HTR-8/SVneo (cell line): ENCODE measurements at regions not wholly inside any gene's neighbourhood (a gene's known extent, or its start where the extent isn't known, plus 50 kb on each side); places are given as distances from the start of the nearest gene placed in this dataset.
"Not testable (repeated sequence)": the region's sequence is repeated elsewhere in the genome, so short reads cannot be mapped to it uniquely, and the experiment has no call there.

Experiments used
- DNase-seq: peaks from one replicate; pipeline ENCODE4 v3.0.0; 2011; ENCODE audit warnings: low spot score, mixed read lengths; ENCODE audit not compliant: insufficient read length
- FAIRE-seq: peaks from 2 replicates; lab custom pipeline; 2011; peaks lifted over from hg19 to GRCh38; lab: Jason Lieb, UNC

- DNase-seq (no peak), FAIRE-seq (no peak)
Measured at GRCh38 chr4:20015636-20016224, 236.0 kb upstream of the SLIT2 start.

DNA sequence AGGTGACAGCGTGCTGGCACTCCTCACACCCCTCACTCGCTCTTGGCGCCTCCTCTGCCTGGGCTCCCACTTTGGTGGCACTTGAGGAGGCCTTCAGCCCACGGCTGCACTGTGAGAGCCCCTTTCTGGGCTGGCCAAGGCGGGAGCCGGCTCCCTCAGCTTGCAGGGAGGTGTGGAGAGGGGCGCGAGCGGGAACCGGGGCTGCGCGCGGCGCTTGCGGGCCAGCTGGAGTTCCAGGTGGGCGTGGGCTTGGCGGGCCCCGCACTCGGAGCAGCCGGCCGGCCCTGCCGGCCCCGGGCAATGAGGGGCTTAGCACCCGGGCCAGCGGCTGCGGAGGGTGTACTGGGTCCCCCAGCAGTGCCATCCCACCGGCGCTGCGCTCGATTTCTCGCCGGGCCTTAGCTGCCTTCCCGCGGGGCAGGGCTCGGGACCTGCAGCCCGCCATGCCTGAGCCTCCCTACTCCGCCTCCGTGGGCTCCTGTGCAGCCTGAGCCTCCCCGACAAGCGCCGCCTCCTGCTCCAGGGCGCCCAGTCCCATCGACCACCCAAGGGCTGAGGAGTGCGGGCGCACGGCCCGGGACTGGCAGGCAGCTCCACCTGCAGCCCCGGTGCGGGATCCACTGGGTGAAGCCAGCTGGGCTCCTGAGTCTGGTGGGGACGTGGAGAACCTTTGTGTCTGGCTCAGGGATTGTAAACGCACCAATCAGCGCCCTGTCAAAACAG is 247.7 kb upstream of the SLIT2 start:
- DNase-seq, FAIRE-seq: not testable (repeated sequence)

DNA sequence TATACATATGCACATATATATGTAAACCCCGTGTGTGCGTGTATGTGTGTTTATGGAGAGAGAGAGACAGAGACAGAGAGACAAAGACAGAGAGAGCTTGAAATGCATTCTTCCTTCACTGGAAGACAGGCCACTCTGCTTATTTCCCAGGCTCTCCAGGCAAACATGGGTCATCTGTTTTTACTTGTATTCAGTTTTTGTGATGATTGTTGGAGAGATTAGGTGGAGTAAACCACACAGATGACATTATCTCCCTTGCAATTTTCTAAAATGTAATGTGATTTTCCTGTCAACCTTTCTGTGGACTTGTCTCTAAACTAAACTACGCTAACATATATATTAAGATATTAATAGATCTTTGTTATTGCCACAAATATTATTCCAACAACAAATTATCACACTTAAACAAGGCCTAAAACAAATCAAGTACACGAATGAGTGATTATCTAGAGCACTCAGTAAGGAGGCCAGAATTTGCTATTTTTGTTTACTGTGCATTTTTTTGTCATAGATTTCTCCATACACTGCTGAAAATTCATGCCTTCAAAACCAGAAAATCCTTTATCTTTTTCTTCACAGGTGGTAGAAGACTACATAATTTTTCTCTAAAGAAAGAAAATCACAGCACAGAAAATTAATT is 251.8 kb upstream of the SLIT2 start:
- DNase-seq (no peak), FAIRE-seq (no peak)

DNA sequence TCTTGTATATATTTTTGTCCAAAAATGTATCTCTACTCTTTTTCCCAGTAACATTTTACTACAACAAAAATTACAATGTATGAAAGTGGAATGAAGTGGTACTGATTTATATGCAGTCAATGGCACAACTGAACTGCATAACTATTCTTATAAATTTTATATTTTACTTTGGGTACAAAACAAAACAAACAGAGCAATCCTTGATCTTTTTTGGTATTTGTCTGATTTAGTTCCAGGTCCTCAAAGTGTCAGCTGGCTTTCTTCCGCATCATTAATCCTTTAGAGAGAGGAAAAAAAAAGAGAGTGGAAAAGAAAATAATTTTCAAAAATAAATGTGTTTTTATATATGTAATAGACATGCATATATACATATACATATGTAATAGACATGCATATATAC is 252.4 kb upstream of the SLIT2 start:
- FAIRE-seq (no peak), DNase-seq (no peak)

GRCh38 chr4:19993242-19993641 is 258.5 kb upstream of the SLIT2 start:
- DNase-seq: no peak
- no peak for FAIRE-seq

GRCh38 chr4:19992471-19993093 is 259.1 kb upstream of the SLIT2 start:
- DNase-seq (no peak), FAIRE-seq (no peak)

DNA sequence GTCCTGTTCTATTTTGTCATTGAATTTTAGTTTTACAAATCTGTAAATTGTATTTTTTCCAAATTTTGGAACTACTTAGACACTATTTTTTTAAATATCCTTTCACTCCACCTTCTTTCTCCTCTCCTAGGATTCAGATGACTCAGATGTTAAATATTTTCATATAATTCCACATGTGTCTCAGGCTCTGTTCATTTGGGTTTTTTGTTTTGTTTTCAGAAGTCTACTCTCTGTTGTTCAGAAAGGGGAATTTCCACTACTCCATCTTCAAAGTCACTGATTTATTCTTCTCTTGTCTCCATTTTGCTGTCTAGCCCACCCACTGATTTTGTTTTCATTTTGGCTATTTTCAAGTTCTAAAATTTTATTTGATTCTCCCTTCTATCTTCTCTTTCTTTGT is 264.0 kb upstream of the SLIT2 start:
- DNase-seq (no peak), FAIRE-seq (no peak)

GRCh38 chr4:19983072-19983471 is 268.6 kb upstream of the SLIT2 start:
- FAIRE-seq (no peak), DNase-seq (peak; percentile 21)

DNA sequence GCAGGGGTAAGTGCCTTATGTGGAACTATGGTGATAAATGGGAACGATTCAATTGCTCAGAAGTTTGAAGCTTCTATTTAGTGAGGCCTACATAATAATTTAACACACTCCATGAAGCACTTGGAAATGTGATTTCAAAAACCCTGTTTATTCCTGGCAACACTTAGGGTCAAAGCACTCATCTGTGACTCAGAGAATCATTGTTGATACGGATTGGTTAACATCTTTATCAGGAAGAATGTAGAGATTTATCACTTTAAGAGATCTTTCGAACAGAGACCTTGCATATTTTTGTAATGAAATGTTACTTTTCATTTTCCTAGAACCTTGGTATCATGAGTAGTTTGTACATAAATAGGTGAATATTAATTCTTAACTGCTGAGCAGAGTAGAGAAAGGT is 269.1 kb upstream of the SLIT2 start:
- DNase-seq: no peak
- no peak for FAIRE-seq

GRCh38 chr4:19971829-19972228 is 279.9 kb upstream of the SLIT2 start:
- no peak for FAIRE-seq

GRCh38 chr4:19969492-19969891 is 282.2 kb upstream of the SLIT2 start:
- FAIRE-seq (no peak), DNase-seq (no peak)

More at GRCh38 chr4:19971829-19972228, 279.9 kb upstream of the SLIT2 start:
- DNase-seq: no peak

DNA sequence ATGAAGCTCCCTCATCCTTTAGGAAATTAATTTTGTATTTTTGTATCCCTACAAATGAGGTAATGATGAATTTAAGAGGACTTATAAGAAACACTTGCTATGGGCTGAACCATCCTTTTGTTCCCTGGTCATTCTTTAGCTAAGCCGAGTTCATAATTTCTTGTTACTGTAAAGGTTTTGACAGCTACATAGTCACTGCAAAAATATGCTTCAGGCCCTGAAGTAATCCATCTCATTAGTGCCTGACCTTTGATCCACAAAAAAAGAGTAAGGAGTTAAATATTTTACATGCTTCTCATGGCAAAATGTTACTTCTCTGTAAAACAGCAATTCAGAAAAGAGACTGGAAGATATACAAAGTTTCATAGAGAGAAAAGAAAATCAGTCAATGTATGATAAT is 290.6 kb upstream of the SLIT2 start:
- FAIRE-seq (no peak), DNase-seq (peak; percentile 47)

DNA sequence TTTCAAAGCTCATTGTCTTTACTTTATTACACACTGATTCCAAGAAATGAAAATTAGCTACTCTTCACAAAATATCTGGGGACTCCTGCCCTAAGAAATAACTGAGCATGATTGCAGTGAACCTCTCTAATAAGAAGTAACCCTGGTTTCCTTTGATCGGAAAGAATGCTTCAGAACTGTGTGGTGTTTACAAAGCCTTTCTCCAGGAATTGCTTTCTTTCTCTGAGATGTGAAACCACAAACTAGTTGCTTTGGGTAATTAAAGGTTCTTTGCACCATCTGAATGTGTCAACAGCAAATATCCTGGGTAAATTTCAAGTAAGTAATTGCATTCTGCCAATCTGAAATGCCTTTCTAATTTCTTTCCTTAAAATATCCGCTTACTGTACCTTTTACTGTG is 292.9 kb upstream of the SLIT2 start:
- no peak for FAIRE-seq

GRCh38 chr4:19947349-19947748 is 304.4 kb upstream of the SLIT2 start:
- DNase-seq (no peak), FAIRE-seq (no peak)

More for the DNA sequence above, 292.9 kb upstream of the SLIT2 start:
- DNase-seq: no peak

GRCh38 chr4:19945979-19946380 is 305.7 kb upstream of the SLIT2 start:
- FAIRE-seq: no peak
- peak; percentile 19 for DNase-seq

DNA sequence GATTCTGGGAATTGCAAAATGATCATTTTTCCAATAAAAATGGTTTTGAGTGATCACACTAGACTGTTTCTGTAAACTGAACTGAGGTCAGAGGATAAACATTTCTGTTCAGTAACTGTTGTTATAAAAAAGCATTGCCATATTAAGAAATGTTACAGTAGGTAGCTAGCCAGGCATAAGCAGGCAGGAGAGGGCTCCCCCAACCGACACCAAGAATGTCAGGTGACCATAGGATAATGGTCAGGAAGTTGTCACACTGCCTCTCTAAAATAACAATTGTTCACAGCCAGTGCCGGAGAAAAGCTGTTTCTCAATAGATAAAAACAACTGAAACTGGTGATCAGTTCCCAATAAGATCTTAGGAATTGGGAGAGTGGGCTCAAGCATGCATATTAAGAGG is 306.2 kb upstream of the SLIT2 start:
- FAIRE-seq (peak; percentile 26), DNase-seq (no peak)

DNA sequence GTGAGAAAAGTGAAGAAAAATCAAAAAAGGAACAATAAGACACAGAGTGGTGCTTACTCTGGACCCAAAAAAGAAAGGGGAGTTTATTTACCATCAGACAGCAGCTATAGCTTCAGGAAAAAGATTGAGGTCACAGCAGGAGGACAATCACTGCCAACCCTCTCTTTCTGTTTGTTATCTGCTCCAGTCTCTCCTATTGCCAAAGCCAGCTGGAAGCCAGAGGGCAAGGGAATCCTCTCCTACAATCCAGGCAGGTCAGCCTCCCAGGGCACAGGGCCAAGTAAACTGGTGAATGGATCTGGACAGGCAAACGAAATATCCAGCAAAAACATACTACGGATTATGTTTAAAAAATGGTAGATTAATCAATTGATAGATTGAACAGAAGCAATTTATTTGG is 306.9 kb upstream of the SLIT2 start:
- no peak for FAIRE-seq
- DNase-seq: no peak

GRCh38 chr4:19944251-19944650 is 307.5 kb upstream of the SLIT2 start:
- DNase-seq (no peak), FAIRE-seq (no peak)

DNA sequence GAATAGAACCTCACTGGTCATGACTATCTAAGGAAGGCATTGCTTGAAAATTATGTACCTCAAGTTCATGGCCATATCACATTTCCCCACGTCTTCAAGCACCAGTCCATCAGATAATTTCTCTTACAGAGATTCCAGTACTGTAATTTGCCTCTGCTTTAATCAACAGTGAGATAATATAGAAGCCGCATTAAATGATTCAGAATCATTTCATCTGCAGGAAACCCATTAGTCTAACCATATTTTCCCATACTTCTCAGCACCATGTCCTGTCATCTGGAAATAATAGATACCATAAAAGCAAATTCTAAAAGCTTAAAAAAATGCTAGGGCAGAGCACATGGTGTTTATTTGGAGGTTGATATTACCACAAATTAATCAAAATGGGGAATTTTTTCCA is 310.3 kb upstream of the SLIT2 start:
- FAIRE-seq: no peak
- DNase-seq: no peak

- DNase-seq (no peak), FAIRE-seq (no peak)
Measured at GRCh38 chr4:19940861-19941260, 310.8 kb upstream of the SLIT2 start.

DNA sequence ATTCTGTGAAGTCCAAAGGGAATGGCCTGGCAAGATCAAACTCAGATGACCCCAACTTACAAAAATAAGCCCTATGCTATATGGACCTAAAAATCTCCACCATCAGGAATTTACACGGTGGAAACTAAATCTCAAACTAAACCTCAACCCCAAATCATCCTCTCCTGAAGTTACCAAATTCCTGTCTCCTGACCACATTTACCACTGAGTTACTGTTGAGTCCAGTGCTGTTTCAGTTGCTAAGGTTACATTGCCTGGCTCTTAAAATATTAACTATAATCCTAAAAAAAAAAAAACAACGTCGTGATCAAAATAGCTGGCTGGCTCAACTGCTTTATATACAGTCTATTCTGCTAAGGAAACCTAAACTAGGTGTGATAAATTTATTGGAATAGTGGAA is 315.2 kb upstream of the SLIT2 start:
- no peak for FAIRE-seq
- no peak for DNase-seq
